ENCODE measurements at regions not wholly inside any gene's neighbourhood (a gene's known extent, or its start where the extent isn't known, plus 50 kb on each side); places are given as distances from the start of the nearest gene placed in this dataset.
A peak's percentile ranks its signal among the peaks of the same experiment; 100 is the strongest.

GRCh38 chr22:22955276-22955798 is 67.7 kb downstream of the IGLL5 start:
- peaks cover 25% of the 10 kb centered on the region for H3K27me3 ChIP-seq (ENCODE audit: control insufficient read depth, insufficient read depth, low read length)
- H3K4me3 ChIP-seq (ENCODE audit: low read depth, low read length): no peak overlapping the region
- H3K9me3 ChIP-seq (ENCODE audit: control insufficient read depth in 2 of 2, low read length in 2 of 2): peaks cover 0 to 2% of the 10 kb centered on the region in 2 experiments
- no peak overlapping the region for H3K27ac ChIP-seq (ENCODE audit: insufficient read depth, low read length, poor library complexity, severe bottlenecking)
- H3K36me3 Mint-ChIP-seq: no peaks in the 10 kb centered on the region
- no peaks in the 10 kb centered on the region for H3K36me3 ChIP-seq (ENCODE audit: control insufficient read depth, insufficient read depth, low read length)
- DNase-seq (no peak), ATAC-seq (ENCODE audit: low read depth in 2 of 2) (no peak)
- H3K4me1 Mint-ChIP-seq: peaks cover 0 to 5% (median 2%) of the 10 kb centered on the region in 4 donors
- peaks cover 40% of the 10 kb centered on the region for H3K27me3 Mint-ChIP-seq
- peaks cover 0 to 5% (median 1%) of the 10 kb centered on the region in 7 donors for H3K9me3 Mint-ChIP-seq
- H3K4me3 Mint-ChIP-seq: no peak overlapping the region
- H3K4me1 ChIP-seq (ENCODE audit: control insufficient read depth, insufficient read depth, low read length, poor library complexity, severe bottlenecking): no peaks in the 10 kb centered on the region
- H3K27ac Mint-ChIP-seq: no peak overlapping the region

GRCh38 chr22:22955866-22956535 is 68.4 kb downstream of the IGLL5 start:
- H3K27me3 Mint-ChIP-seq: peaks cover 45% of the 10 kb centered on the region
- peak; percentile 52 to 72 (median 68) for DNase-seq

GRCh38 chr22:22957090-22957489 is 69.5 kb downstream of the IGLL5 start:
- no peaks in the 10 kb centered on the region for H3K4me1 ChIP-seq (ENCODE audit: control insufficient read depth, insufficient read depth, low read length, poor library complexity, severe bottlenecking)
- ATAC-seq (ENCODE audit: low read depth in 2 of 2): no peak
- H3K4me3 ChIP-seq (ENCODE audit: low read depth, low read length): no peak overlapping the region
- Mint-ChIP-seq H3K27ac (no peak overlapping the region), H3K4me1 (peaks cover 0 to 5% (median 2%) of the 10 kb centered on the region in 4 donors), H3K36me3 (no peaks in the 10 kb centered on the region), H3K4me3 (no peak overlapping the region), H3K9me3 (peaks cover 0 to 14% (median under 1%) of the 10 kb centered on the region in 7 donors), H3K27me3 (peaks cover 54% of the 10 kb centered on the region)
- no peak for DNase-seq
- H3K9me3 ChIP-seq (ENCODE audit: control insufficient read depth in 2 of 2, low read length in 2 of 2): peaks cover 0 to 5% of the 10 kb centered on the region in 2 experiments
- no peak overlapping the region for H3K27ac ChIP-seq (ENCODE audit: insufficient read depth, low read length, poor library complexity, severe bottlenecking)
- H3K36me3 ChIP-seq (ENCODE audit: control insufficient read depth, insufficient read depth, low read length): no peaks in the 10 kb centered on the region
- H3K27me3 ChIP-seq (ENCODE audit: control insufficient read depth, insufficient read depth, low read length): peaks cover 25% of the 10 kb centered on the region

More at GRCh38 chr22:22955866-22956535, 68.4 kb downstream of the IGLL5 start:
- H3K36me3 Mint-ChIP-seq: no peaks in the 10 kb centered on the region
- Histone ChIP-seq H3K27me3 (ENCODE audit: control insufficient read depth, insufficient read depth, low read length) (peaks cover 25% of the 10 kb centered on the region), H3K4me1 (ENCODE audit: control insufficient read depth, insufficient read depth, low read length, poor library complexity, severe bottlenecking) (no peaks in the 10 kb centered on the region), H3K36me3 (ENCODE audit: control insufficient read depth, insufficient read depth, low read length) (no peaks in the 10 kb centered on the region), H3K4me3 (ENCODE audit: low read depth, low read length) (no peak overlapping the region), H3K27ac (ENCODE audit: insufficient read depth, low read length, poor library complexity, severe bottlenecking) (no peak overlapping the region), H3K9me3 (ENCODE audit: control insufficient read depth in 2 of 2, low read length in 2 of 2) (peaks cover 0 to 2% of the 10 kb centered on the region in 2 experiments)
- no peak overlapping the region for H3K27ac Mint-ChIP-seq
- H3K4me3 Mint-ChIP-seq: no peak overlapping the region
- peak; percentile 67 to 69 for ATAC-seq (ENCODE audit: low read depth in 2 of 2)
- peaks cover 0 to 5% (median 2%) of the 10 kb centered on the region in 4 donors for H3K4me1 Mint-ChIP-seq
- H3K9me3 Mint-ChIP-seq: peaks cover 0 to 6% (median 1%) of the 10 kb centered on the region in 7 donors

GRCh38 chr22:22958621-22959020 is 71.0 kb downstream of the IGLL5 start:
- Mint-ChIP-seq H3K9me3 (peaks cover 0 to 14% (median 0%) of the 10 kb centered on the region in 7 donors), H3K36me3 (no peaks in the 10 kb centered on the region), H3K4me3 (no peak overlapping the region), H3K27me3 (peaks cover 42% of the 10 kb centered on the region), H3K27ac (no peak overlapping the region), H3K4me1 (peaks cover 0 to 5% (median 2%) of the 10 kb centered on the region in 4 donors)
- ATAC-seq (ENCODE audit: low read depth in 2 of 2): no peak
- DNase-seq: no peak
- peaks cover 0 to 3% of the 10 kb centered on the region in 2 experiments for H3K9me3 ChIP-seq (ENCODE audit: control insufficient read depth in 2 of 2, low read length in 2 of 2)
- H3K36me3 ChIP-seq (ENCODE audit: control insufficient read depth, insufficient read depth, low read length): no peaks in the 10 kb centered on the region
- no peak overlapping the region for H3K27ac ChIP-seq (ENCODE audit: insufficient read depth, low read length, poor library complexity, severe bottlenecking)
- no peaks in the 10 kb centered on the region for H3K4me1 ChIP-seq (ENCODE audit: control insufficient read depth, insufficient read depth, low read length, poor library complexity, severe bottlenecking)
- peaks cover 23% of the 10 kb centered on the region for H3K27me3 ChIP-seq (ENCODE audit: control insufficient read depth, insufficient read depth, low read length)
- H3K4me3 ChIP-seq (ENCODE audit: low read depth, low read length): no peak overlapping the region

GRCh38 chr22:22959147-22959827 is 71.7 kb downstream of the IGLL5 start:
- H3K27ac Mint-ChIP-seq: no peak overlapping the region
- H3K4me3 Mint-ChIP-seq: no peak overlapping the region

GRCh38 chr22:22960307-22960706 is 72.7 kb downstream of the IGLL5 start:
- Histone ChIP-seq H3K9me3 (ENCODE audit: control insufficient read depth in 2 of 2, low read length in 2 of 2) (peaks cover 0 to 3% of the 10 kb centered on the region in 2 experiments), H3K4me1 (ENCODE audit: control insufficient read depth, insufficient read depth, low read length, poor library complexity, severe bottlenecking) (no peaks in the 10 kb centered on the region), H3K27ac (ENCODE audit: insufficient read depth, low read length, poor library complexity, severe bottlenecking) (no peak overlapping the region), H3K36me3 (ENCODE audit: control insufficient read depth, insufficient read depth, low read length) (no peaks in the 10 kb centered on the region), H3K27me3 (ENCODE audit: control insufficient read depth, insufficient read depth, low read length) (peaks cover 20% of the 10 kb centered on the region), H3K4me3 (ENCODE audit: low read depth, low read length) (no peak overlapping the region)
- no peak overlapping the region for H3K4me3 Mint-ChIP-seq
- peaks cover 40% of the 10 kb centered on the region for H3K27me3 Mint-ChIP-seq
- DNase-seq (no peak), ATAC-seq (ENCODE audit: low read depth in 2 of 2) (no peak)
- H3K4me1 Mint-ChIP-seq: no peaks in the 10 kb centered on the region
- no peaks in the 10 kb centered on the region for H3K36me3 Mint-ChIP-seq
- H3K9me3 Mint-ChIP-seq: peaks cover 0 to 14% (median 0%) of the 10 kb centered on the region in 7 donors
- no peak overlapping the region for H3K27ac Mint-ChIP-seq

More at GRCh38 chr22:22959147-22959827, 71.7 kb downstream of the IGLL5 start:
- H3K4me1 Mint-ChIP-seq: peaks cover 0 to 5% (median 2%) of the 10 kb centered on the region in 4 donors
- H3K36me3 Mint-ChIP-seq: no peaks in the 10 kb centered on the region
- Histone ChIP-seq H3K36me3 (ENCODE audit: control insufficient read depth, insufficient read depth, low read length) (no peaks in the 10 kb centered on the region), H3K27me3 (ENCODE audit: control insufficient read depth, insufficient read depth, low read length) (peaks cover 18% of the 10 kb centered on the region), H3K4me3 (ENCODE audit: low read depth, low read length) (no peak overlapping the region), H3K9me3 (ENCODE audit: control insufficient read depth in 2 of 2, low read length in 2 of 2) (peaks cover 0 to 3% of the 10 kb centered on the region in 2 experiments), H3K4me1 (ENCODE audit: control insufficient read depth, insufficient read depth, low read length, poor library complexity, severe bottlenecking) (no peaks in the 10 kb centered on the region), H3K27ac (ENCODE audit: insufficient read depth, low read length, poor library complexity, severe bottlenecking) (no peak overlapping the region)
- ATAC-seq (ENCODE audit: low read depth in 2 of 2) (no peak), DNase-seq (peak; percentile 41 to 61 (median 60))
- H3K9me3 Mint-ChIP-seq: peaks cover 0 to 14% (median 0%) of the 10 kb centered on the region in 7 donors
- peaks cover 37% of the 10 kb centered on the region for H3K27me3 Mint-ChIP-seq

GRCh38 chr22:22961574-22961973 is 74.0 kb downstream of the IGLL5 start:
- Mint-ChIP-seq H3K4me3 (no peak overlapping the region), H3K4me1 (no peaks in the 10 kb centered on the region), H3K27ac (peak overlapping the region in 1 of 3 donors; percentile 35), H3K36me3 (no peaks in the 10 kb centered on the region), H3K27me3 (peaks cover 38% of the 10 kb centered on the region), H3K9me3 (peaks cover 0 to 14% (median 0%) of the 10 kb centered on the region in 7 donors)
- H3K27ac ChIP-seq (ENCODE audit: insufficient read depth, low read length, poor library complexity, severe bottlenecking): no peak overlapping the region
- H3K4me1 ChIP-seq (ENCODE audit: control insufficient read depth, insufficient read depth, low read length, poor library complexity, severe bottlenecking): no peaks in the 10 kb centered on the region
- H3K27me3 ChIP-seq (ENCODE audit: control insufficient read depth, insufficient read depth, low read length): peaks cover 22% of the 10 kb centered on the region
- DNase-seq (no peak), ATAC-seq (ENCODE audit: low read depth in 2 of 2) (no peak)
- H3K36me3 ChIP-seq (ENCODE audit: control insufficient read depth, insufficient read depth, low read length): no peaks in the 10 kb centered on the region
- H3K4me3 ChIP-seq (ENCODE audit: low read depth, low read length): no peak overlapping the region
- H3K9me3 ChIP-seq (ENCODE audit: control insufficient read depth in 2 of 2, low read length in 2 of 2): peaks cover 0 to 3% of the 10 kb centered on the region in 2 experiments

Data from CD4-positive, CD25-positive, alpha-beta regulatory T cell (primary cell).